Endothelial cell of umbilical vein (primary cell): ENCODE measurements at regions not wholly inside any gene's neighbourhood (a gene's known extent, or its start where the extent isn't known, plus 50 kb on each side); places are given as distances from the start of the nearest gene placed in this dataset.

Experiments used
- BruUV-seq: library from RNA; stranded (reverse); fragments of 400-500 nt; replicated peaks from 2 replicates; lab custom pipeline; 2021; lab: Mats Ljungman, UMichigan
- CTCF ChIA-PET: fragments of 300-600, 350-600 bp; sonication (Branson Sonifier 250); formaldehyde crosslinking; loops from one replicate; lab custom pipeline; 2021; ENCODE audit warnings: antibody characterized with exemption, inconsistent platforms; lab: Charles Lee
- POLR2A ChIA-PET: fragments of 300-600, 350-600 bp; sonication (Branson Sonifier 250); formaldehyde crosslinking; loops from one replicate; lab custom pipeline; 2021; ENCODE audit warnings: antibody characterized with exemption, inconsistent platforms; lab: Charles Lee
- DNase-seq: peaks from one replicate; pipeline ENCODE4 v3.0.0-alpha.2; 2011; ENCODE audit warnings: low read depth, low spot score
- FAIRE-seq: peaks from 2 replicates; lab custom pipeline; 2011; peaks lifted over from hg19 to GRCh38; lab: Jason Lieb, UNC
- H2AFZ ChIP-seq: 2 replicates; pipeline ENCODE4 v1.6.0; 2012; ENCODE audit warnings: low read depth, low read length, control low read depth, inconsistent platforms
- H3K27ac ChIP-seq: 2 replicates; pipeline ENCODE4 v1.5.1; 2011; ENCODE audit warnings: low read depth, mild to moderate bottlenecking, control low read depth, low read length, moderate library complexity; ENCODE audit not compliant: insufficient read depth
- H3K27me3 ChIP-seq, 2 experiments: 2 replicates each; pipeline versions ENCODE4 v1.6.0 to v1.6.1; 2011; ENCODE audit warnings: low read length in 2 of 2, mixed read lengths in 1 of 2; ENCODE audit not compliant: control insufficient read depth in 2 of 2, insufficient read depth in 2 of 2
- H3K36me3 ChIP-seq, 2 experiments: 2 replicates in 1 of 2; 3 replicates in 1 of 2; pipeline ENCODE4 v1.5.1; 2011; ENCODE audit warnings: low read length in 2 of 2, mild to moderate bottlenecking in 1 of 2, moderate library complexity in 1 of 2; ENCODE audit not compliant: control insufficient read depth in 2 of 2, insufficient read depth in 2 of 2; ENCODE audit errors: extremely low read depth in 1 of 2
- H3K4me1 ChIP-seq: 3 replicates; pipeline ENCODE4 v1.5.1; 2011; ENCODE audit warnings: mild to moderate bottlenecking, low read length; ENCODE audit not compliant: control insufficient read depth, insufficient read depth; ENCODE audit errors: extremely low read depth
- H3K4me2 ChIP-seq: 2 replicates; pipeline ENCODE4 v1.6.1; 2011; ENCODE audit warnings: low read length, control low read depth, mixed read lengths; ENCODE audit not compliant: insufficient read depth
- H3K4me3 ChIP-seq, 3 experiments: fragments of 200-600 bp in 1 of 3; sonication (generic), shearing (Covaris generic) in 1 of 3; replicated peaks in 1 of 3; 2 replicates each; pipeline ENCODE4 v1.5.1; 2011 to 2016; ENCODE audit warnings: control low read depth in 3 of 3, low read length in 3 of 3, mild to moderate bottlenecking in 2 of 3, inconsistent platforms in 1 of 3, low read depth in 1 of 3, moderate library complexity in 1 of 3; ENCODE audit not compliant: insufficient read depth in 1 of 3
- H3K79me2 ChIP-seq: 2 replicates; pipeline ENCODE4 v1.6.0; 2012; ENCODE audit warnings: low read length, inconsistent platforms; ENCODE audit not compliant: control insufficient read depth, insufficient read depth
- H3K9ac ChIP-seq: replicated peaks from 2 replicates; pipeline ENCODE3; 2011; ENCODE audit warnings: low read length, control low read depth; ENCODE audit not compliant: insufficient read depth; ENCODE audit errors: extremely low read depth
- H3K9me1 ChIP-seq: replicated peaks from 3 replicates; pipeline ENCODE4 v1.6.0; 2011; ENCODE audit warnings: mild to moderate bottlenecking, low read length; ENCODE audit not compliant: control insufficient read depth, insufficient read depth; ENCODE audit errors: extremely low read depth
- H3K9me3 ChIP-seq: replicated peaks from 2 replicates; pipeline ENCODE4 v1.5.1; 2012; ENCODE audit warnings: low read length, inconsistent platforms; ENCODE audit not compliant: control insufficient read depth, insufficient read depth
- H4K20me1 ChIP-seq: replicated peaks from 2 replicates; pipeline ENCODE3; 2011; ENCODE audit warnings: mild to moderate bottlenecking, low read length; ENCODE audit not compliant: control insufficient read depth, insufficient read depth; ENCODE audit errors: extremely low read depth
- EZH2 ChIP-seq: IDR thresholded peaks from 2 replicates; pipeline ENCODE4 v1.6.1; 2012; ENCODE audit warnings: borderline replicate concordance, low read depth, mild to moderate bottlenecking, moderate library complexity, low read length, inconsistent platforms; ENCODE audit not compliant: severe bottlenecking
- FOS ChIP-seq: IDR thresholded peaks from 2 replicates; pipeline ENCODE4 v1.6.1; 2011; ENCODE audit warnings: mild to moderate bottlenecking, low read length, moderate library complexity, borderline replicate concordance; ENCODE audit not compliant: insufficient read depth
- GATA2 ChIP-seq: IDR thresholded peaks from 2 replicates; pipeline ENCODE4 v1.7.0; 2011; ENCODE audit warnings: low read depth, mild to moderate bottlenecking, moderate library complexity, mixed read lengths, low read length; ENCODE audit not compliant: insufficient read length, insufficient read depth
- JUN ChIP-seq: IDR thresholded peaks from 2 replicates; pipeline ENCODE4 v1.6.1; 2011; ENCODE audit warnings: borderline replicate concordance, low read depth; ENCODE audit not compliant: insufficient read length, insufficient read depth
- MYC ChIP-seq: IDR thresholded peaks from one replicate; pipeline ENCODE4 v1.6.1; 2011; ENCODE audit warnings: mild to moderate bottlenecking, low read depth, low read length
- POLR2A ChIP-seq: IDR thresholded peaks from 2 replicates; pipeline ENCODE4 v1.6.1; 2012; ENCODE audit warnings: low read depth, mild to moderate bottlenecking, control low read depth, low read length
- POLR2AphosphoS5 ChIP-seq: IDR thresholded peaks from 2 replicates; pipeline ENCODE4 v1.6.1; 2012; ENCODE audit warnings: low read depth, mild to moderate bottlenecking, control low read depth, low read length, moderate library complexity; ENCODE audit not compliant: insufficient read depth
- dilution Hi-C: fragments of 300-500 bp; cut with MboI; formaldehyde crosslinking; loops from one replicate; pipeline ENCODE4 v1.15.0; 2019; ENCODE audit warnings: low sequenced_read_pairs; ENCODE audit not compliant: extremely low pct_ligation_motif_present
- intact Hi-C: fragments of 100-400 bp; cut with micrococcal nuclease; formaldehyde crosslinking; loops from one replicate; pipeline ENCODE4 v1.10.0; 2022
- TF ChIP-seq, protein P1 (sequence below): IDR thresholded peaks from 2 replicates; pipeline ENCODE4 v1.6.1; 2011; ENCODE audit not compliant: insufficient read depth, insufficient read length
- TF ChIP-seq, protein P2 (sequence below), 2 donors: IDR thresholded peaks; 1 replicate in 1 of 2; 2 replicates in 1 of 2; pipeline ENCODE4 v1.5.1; 2011; ENCODE audit warnings: low read length in 2 of 2, mild to moderate bottlenecking in 2 of 2, moderate library complexity in 2 of 2, control low read depth in 1 of 2, inconsistent platforms in 1 of 2, low read depth in 1 of 2; ENCODE audit not compliant: insufficient read depth in 1 of 2; ENCODE audit errors: extremely low read depth in 1 of 2

DNA sequence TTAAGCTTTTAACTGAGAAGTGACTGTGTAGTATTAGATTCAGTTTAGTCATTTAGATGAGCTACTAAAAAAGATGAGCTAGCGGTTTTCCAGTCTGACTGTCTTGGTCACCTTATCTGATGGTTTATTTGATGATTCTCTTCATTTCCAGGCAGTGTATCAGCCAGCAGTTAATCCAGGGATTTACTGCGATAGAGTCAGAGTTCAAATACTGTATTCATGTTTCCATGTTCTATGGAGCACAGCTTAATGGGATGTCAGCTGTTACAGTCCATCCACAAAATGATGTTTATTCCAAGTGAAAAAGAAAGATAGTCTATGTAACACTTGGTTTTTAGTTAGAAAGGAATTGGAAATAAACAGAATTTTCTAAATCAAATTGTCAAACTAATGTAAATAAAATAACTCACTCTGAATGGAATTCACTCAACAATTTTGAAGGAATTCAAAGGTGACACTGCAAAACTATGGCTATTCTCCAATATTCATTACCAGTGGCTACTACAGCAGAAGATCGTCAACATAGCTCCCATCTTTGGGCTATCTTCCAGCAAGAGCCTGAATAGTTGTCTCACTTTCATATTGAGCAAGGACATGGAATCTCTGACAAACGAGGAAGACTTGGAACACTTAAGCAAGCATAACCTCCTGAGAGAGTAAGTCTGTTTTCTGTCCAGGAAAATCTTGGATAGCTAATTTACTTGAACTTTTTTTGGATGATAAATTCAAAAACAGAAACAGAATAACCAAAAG lies 54.6 kb upstream of the DPT start:
- no peaks in the 10 kb centered on the region for H3K27me3 ChIP-seq
- FAIRE-seq, result no peak
- intact Hi-C loops (no loop called here), dilution Hi-C loops (no loop called here)
- H2AFZ ChIP-seq, result no peak overlapping the region
- H3K4me3 ChIP-seq, result no peak overlapping the region
- TF ChIP-seq, protein P1, sequence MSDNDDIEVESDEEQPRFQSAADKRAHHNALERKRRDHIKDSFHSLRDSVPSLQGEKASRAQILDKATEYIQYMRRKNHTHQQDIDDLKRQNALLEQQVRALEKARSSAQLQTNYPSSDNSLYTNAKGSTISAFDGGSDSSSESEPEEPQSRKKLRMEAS, result no peak
- no peak for TF ChIP-seq POLR2AphosphoS5
- no peak for TF ChIP-seq EZH2
- no peaks in the 10 kb centered on the region for H4K20me1 ChIP-seq
- DNase-seq, result no peak
- CTCF ChIA-PET, result interaction anchor here (0.7 to 1.3 kb wide), 2 partner anchors 10 to 12 kb away, joined by 3 to 5 read pairs; no protein-coding TSS in a partner anchor
- H3K36me3 ChIP-seq, result no peaks in the 10 kb centered on the region
- H3K9me1 ChIP-seq, result no peaks in the 10 kb centered on the region
- H3K4me1 ChIP-seq, result no peaks in the 10 kb centered on the region
- H3K4me2 ChIP-seq, result no peak overlapping the region
- H3K9ac ChIP-seq, result no peak overlapping the region
- H3K9me3 ChIP-seq, result no peaks in the 10 kb centered on the region
- POLR2A ChIA-PET, result no interaction called here
- no peaks in the 10 kb centered on the region for H3K79me2 ChIP-seq
- H3K27ac ChIP-seq, result no peak overlapping the region
- BruUV-seq, result no TSS peak

DNA sequence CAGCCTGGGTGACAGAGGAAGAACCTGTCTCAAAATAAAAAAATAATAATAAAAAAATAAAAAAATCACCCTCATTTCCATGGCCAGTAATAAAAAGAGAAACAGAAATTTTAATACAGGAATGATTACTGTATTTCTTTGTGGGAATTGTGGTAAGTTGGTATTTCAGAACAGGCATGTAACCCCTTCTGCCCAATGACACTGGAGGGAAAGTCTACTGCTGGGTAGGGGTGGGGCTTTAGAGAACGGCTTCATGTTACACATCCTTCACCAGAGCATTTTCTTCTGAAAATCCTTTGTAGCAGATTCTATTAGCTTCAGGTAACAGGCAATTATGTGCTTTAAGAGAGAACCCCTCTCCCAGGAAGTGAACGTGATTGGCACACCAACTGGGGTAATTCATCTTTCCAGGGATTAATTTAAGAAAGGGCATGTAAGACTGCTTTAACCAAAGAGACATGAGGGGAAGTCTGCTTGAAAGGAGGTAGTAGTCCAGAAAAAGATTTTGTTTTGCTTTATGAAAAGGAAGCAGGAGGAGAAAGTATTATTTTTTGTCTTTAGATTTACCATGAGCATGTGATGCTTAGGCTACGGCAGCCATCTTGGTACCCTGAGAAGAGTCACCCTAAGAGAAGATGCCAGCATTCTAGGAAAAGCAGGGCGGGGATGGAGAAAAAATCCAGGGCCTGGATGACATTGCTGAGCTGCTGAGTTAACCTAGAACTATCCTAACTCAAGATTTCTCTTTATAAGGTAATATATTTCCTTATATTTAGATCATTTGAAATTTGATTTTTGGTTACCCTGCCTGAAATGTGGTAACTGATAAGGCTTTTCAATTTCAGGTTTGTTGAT lies 57.7 kb upstream of the DPT start:
- no peak for DNase-seq
- no TSS peak for BruUV-seq

More for the DNA sequence above, 57.7 kb upstream of the DPT start:
- TF ChIP-seq POLR2AphosphoS5 (no peak), GATA2 (no peak), MYC (no peak), POLR2A (no peak), JUN (no peak), FOS (no peak), EZH2 (no peak)
- TF ChIP-seq, protein P1, result no peak
- TF ChIP-seq, protein P2, sequence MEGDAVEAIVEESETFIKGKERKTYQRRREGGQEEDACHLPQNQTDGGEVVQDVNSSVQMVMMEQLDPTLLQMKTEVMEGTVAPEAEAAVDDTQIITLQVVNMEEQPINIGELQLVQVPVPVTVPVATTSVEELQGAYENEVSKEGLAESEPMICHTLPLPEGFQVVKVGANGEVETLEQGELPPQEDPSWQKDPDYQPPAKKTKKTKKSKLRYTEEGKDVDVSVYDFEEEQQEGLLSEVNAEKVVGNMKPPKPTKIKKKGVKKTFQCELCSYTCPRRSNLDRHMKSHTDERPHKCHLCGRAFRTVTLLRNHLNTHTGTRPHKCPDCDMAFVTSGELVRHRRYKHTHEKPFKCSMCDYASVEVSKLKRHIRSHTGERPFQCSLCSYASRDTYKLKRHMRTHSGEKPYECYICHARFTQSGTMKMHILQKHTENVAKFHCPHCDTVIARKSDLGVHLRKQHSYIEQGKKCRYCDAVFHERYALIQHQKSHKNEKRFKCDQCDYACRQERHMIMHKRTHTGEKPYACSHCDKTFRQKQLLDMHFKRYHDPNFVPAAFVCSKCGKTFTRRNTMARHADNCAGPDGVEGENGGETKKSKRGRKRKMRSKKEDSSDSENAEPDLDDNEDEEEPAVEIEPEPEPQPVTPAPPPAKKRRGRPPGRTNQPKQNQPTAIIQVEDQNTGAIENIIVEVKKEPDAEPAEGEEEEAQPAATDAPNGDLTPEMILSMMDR (IDR thresholded peaks at IDR 0.05; ENCODE audit: extremely low read depth in 1 of 2, insufficient read depth in 1 of 2, low read depth in 1 of 2, low read length in 2 of 2), result no peak
- ChIA-PET CTCF (no interaction called here), POLR2A (no interaction called here)
- FAIRE-seq, result no peak
- H3K27ac ChIP-seq, result no peak overlapping the region
- no peak overlapping the region for H3K9ac ChIP-seq
- no peak overlapping the region for H3K4me3 ChIP-seq
- H3K36me3 ChIP-seq, result no peaks in the 10 kb centered on the region
- H3K79me2 ChIP-seq, result no peaks in the 10 kb centered on the region
- H3K4me2 ChIP-seq, result no peak overlapping the region
- no peak overlapping the region for H2AFZ ChIP-seq
- H3K27me3 ChIP-seq, result no peaks in the 10 kb centered on the region
- no peaks in the 10 kb centered on the region for H3K9me1 ChIP-seq
- no peaks in the 10 kb centered on the region for H4K20me1 ChIP-seq
- H3K4me1 ChIP-seq, result no peaks in the 10 kb centered on the region
- H3K9me3 ChIP-seq, result no peaks in the 10 kb centered on the region
- dilution Hi-C loops (no loop called here), intact Hi-C loops (no loop called here)
